Spleen (tissue), 7 donors: ENCODE measurements at regions not wholly inside any gene's neighbourhood (a gene's known extent, or its start where the extent isn't known, plus 50 kb on each side); places are given as distances from the start of the nearest gene placed in this dataset.

Experiments used
- POLR2A ChIP-seq, 3 donors: fragments of 450-650 bp; IDR thresholded peaks; one replicate each; pipeline ENCODE4 v1.5.1; 2017; ENCODE audit warnings: antibody characterized with exemption in 3 of 3, mild to moderate bottlenecking in 1 of 3
- TF ChIP-seq, protein P1 (sequence below), 11 experiments: fragments of 200-600 bp in 7 of 11; fragments of 450-650 bp in 4 of 11; sonication (generic) in 4 of 11; IDR thresholded peaks in 8 of 11; conservative IDR thresholded peaks in 3 of 11; 1 replicate in 7 of 11; 2 replicates in 4 of 11; pipeline versions ENCODE4 v1.4.0 to v1.8.0; 2016 to 2021; ENCODE audit warnings: antibody characterized with exemption in 11 of 11, inconsistent platforms in 4 of 11, mild to moderate bottlenecking in 1 of 11
- donor health status: DM: no; HTN: no; CAD: no; lungs with moderate emphysema.
- donor health status: DM: no; HTN: no; CAD: no.
- donor health status: DM: no; HTN: no; CAD: no.

DNA sequence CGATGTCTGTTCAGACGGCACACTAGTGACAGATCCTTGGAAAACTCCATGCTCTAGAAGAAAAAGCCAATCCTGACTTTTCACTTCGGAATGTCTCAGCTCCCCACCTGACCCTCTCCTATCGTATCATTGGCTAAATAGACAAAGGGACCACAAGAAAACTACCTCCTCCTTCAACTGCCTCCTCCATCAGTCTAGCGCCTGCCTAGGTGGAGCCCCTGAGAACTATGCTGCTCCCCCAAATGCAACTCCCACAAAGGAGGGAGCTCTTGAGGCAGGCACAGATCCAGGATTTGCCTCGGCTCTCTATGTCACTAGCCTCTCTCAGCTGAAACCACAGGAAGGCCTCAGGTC, 148.4 kb downstream of the TOMM20 start:
- TF ChIP-seq, protein P1, sequence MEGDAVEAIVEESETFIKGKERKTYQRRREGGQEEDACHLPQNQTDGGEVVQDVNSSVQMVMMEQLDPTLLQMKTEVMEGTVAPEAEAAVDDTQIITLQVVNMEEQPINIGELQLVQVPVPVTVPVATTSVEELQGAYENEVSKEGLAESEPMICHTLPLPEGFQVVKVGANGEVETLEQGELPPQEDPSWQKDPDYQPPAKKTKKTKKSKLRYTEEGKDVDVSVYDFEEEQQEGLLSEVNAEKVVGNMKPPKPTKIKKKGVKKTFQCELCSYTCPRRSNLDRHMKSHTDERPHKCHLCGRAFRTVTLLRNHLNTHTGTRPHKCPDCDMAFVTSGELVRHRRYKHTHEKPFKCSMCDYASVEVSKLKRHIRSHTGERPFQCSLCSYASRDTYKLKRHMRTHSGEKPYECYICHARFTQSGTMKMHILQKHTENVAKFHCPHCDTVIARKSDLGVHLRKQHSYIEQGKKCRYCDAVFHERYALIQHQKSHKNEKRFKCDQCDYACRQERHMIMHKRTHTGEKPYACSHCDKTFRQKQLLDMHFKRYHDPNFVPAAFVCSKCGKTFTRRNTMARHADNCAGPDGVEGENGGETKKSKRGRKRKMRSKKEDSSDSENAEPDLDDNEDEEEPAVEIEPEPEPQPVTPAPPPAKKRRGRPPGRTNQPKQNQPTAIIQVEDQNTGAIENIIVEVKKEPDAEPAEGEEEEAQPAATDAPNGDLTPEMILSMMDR (IDR thresholded peaks at IDR 0.05 in 8 of 11, conservative IDR thresholded peaks at IDR 0.05 in 3 of 11) = no peak
- TF ChIP-seq POLR2A (IDR thresholded peaks at IDR 0.05) = no peak
